ENCODE measurements at regions not wholly inside any gene's neighbourhood (a gene's known extent, or its start where the extent isn't known, plus 50 kb on each side); places are given as distances from the start of the nearest gene placed in this dataset.
"Not testable (repeated sequence)": the region's sequence is repeated elsewhere in the genome, so short reads cannot be mapped to it uniquely, and the experiment has no call there.

DNA sequence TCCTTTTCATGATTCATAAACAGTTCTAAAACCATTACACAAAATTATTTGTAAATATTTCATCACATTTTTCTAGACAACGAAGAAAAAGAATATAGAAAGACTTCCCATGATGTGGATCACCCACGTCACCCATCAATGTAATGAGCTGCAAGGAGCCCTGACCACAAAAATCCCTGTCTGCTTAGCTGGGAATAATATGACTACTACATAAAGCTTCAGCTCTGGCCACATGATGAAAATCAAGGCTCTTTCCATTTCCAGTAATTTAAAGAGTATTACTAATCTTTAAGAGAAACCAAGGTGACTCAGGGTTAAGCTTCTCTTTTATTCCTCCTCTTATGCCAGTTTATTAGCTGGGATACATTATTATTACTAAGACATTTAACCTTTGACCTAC is 180.8 kb upstream of the CACNA2D1 start:
- no peak for DNase-seq

DNA sequence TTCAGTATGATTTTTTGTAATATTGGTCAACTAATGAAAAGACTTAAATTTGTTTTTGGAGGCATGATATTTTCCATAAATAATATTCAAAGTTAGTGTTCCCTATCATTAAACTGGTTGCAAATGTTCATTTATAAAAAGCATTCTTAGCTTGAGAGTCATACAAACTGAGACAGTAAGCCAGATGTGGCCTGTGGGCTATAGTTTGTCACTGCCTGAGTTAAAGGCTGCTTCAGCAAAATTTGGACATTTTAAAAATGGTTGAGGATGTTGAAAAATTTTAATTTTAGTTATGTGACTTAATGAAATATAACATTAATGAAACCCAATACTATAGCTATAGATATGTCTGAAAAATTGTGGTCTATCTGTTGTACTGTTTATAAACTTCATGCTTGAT is 180.2 kb upstream of the CACNA2D1 start:
- no peak for DNase-seq

DNA sequence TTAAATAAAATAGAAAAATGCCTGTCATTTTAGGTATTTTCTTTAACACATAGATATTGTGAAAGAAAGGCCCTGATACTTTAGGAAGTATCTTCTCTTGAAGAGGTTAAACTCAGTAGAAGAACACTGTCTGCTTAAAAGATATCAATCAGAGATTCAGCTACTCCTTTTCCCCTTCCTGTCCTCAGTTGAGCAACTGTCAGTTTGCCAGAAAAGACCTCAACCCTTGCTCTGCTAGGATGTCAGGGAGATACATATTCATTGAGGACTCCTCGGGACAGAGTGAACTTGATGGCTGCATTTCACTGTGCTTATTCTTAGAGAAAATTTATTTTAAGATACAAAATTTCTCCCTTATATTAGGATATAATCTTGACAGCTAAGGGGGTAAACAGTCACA is 173.6 kb upstream of the CACNA2D1 start:
- no peak for DNase-seq

- no peak for DNase-seq
Observed at GRCh38 chr7:82616059-82616728, 172.6 kb upstream of the CACNA2D1 start.

DNA sequence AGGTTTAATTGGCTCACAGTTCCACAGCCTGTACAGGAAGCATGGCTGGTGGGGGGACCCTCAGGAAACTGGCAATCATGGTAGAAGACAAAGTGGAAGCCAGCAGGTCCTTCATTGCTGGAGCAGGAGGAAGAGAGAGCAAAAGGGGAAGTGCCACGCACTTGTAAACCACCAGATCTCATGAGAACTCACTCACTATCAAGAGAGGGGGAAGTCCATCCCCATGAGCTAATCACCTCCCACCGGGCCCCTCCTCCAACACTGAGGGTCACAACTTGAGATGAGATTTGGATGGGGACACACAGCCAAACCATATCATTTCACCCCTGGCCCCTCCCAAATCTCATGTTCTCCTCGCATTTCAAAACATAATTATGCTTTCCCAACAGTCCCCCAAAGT is 171.9 kb upstream of the CACNA2D1 start:
- DNase-seq, result no peak

GRCh38 chr7:82609746-82610145 is 166.2 kb upstream of the CACNA2D1 start:
- no peak for DNase-seq

DNA sequence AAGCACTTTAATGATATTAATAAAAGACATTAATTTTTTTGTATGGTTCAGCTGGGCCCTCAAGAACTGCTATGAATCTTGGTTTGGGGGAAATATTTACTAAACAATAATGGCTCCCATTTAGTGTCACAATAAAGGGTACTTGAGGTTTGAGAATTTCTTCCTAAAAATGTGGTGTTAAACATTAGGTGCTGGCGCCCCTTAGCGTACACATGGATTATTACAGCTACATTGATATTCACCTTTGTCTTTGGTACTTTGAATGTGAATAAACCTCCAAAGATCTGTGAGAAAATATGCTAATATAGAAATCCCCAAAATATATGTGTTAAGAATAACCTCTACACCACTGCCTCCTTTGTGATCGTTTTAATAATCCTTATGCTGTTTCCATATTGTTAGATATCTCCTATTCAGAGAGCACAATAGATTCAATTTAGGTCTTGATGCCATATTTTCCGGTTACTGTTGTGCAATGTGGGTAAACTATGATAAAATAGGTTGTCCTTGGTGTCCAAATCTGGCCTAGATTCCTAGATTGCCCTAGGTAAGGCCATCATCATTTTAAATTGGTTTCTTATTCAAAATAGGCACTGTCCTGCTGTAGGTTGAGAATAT is 161.8 kb upstream of the CACNA2D1 start:
- peak in 1 of 2 experiments; percentile 27 for DNase-seq

DNA sequence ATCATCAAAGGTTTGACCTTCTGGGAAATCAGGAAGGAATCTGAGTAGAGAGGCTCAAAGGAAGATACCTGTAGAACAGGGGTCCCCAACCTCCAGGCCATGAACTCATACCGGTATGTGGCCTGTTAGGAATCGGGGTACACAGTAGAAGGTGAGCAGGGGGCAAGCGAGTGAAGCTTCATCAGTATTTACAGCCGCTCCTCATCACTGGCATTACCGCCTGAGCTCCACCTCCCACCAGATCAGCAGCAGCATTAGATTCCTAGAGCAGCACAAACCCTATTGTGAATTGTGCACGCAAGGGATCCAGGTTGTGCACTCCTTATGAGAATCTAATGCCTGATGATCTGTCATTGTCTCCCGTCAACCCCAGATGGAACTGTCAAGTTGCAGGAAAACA is 158.5 kb upstream of the CACNA2D1 start:
- no peak for DNase-seq

DNA sequence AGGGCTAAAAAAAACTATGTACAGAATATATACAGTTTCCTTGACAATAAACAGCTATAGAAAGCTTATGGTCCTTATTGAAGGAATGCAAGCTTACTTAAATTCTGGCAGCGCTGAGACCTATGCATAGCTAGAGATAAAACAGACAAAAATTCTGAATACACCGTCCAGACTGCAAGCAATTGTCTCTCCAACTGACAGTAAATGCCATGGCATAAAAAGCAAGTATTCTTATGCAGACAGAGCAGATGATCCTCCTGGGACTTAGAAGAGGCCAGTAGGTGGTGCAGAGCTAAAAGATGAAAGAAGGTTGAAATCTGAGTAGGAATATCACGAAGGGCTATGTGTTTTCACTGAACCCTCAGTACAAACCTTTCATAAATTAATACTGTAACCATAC is 157.0 kb upstream of the CACNA2D1 start:
- DNase-seq, result no peak

DNA sequence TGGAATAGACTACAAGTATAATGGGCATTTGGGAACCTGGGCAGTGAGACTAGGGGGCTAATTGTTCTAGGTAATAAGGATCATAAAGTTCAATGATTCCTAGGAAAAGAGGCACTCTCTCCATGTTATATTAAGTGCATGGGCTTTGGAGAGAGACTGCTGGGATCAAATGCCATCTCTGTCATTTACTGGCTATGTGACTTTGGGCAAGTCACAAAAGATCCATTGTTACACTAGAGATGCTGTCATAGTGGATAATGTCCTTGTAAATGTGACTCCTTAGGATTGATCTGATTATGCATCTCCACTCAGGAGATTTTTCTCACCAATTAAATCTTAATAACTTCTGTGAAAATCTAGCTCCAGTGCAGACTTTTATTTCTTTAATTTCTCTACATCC is 156.3 kb upstream of the CACNA2D1 start:
- DNase-seq, result peak in 1 of 2 experiments; percentile 14

- DNase-seq, result no peak
Observed at GRCh38 chr7:82598958-82599357, 155.4 kb upstream of the CACNA2D1 start.

DNA sequence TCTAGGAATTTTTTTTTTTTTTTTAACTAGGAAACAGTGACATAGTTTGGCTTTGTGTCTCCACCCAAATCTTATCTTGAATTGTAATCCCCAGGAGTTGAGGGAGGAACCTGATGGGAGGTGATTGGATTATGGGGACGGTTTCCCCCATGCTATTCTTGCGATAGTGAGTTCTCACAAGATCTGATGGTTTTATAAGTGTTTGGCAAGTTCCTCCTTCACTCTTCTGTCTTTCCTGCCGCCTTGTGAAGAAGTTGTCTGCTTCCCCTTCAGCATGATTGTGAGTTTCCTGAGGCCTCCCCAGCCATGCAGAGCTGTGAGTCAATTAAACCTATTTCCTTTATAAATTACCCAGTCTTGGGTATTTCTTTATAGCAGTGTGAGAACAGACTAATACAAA is 152.2 kb upstream of the CACNA2D1 start:
- DNase-seq, result not testable (repeated sequence)

- no peak for DNase-seq
Observed at GRCh38 chr7:82595176-82595575, 151.6 kb upstream of the CACNA2D1 start.

DNA sequence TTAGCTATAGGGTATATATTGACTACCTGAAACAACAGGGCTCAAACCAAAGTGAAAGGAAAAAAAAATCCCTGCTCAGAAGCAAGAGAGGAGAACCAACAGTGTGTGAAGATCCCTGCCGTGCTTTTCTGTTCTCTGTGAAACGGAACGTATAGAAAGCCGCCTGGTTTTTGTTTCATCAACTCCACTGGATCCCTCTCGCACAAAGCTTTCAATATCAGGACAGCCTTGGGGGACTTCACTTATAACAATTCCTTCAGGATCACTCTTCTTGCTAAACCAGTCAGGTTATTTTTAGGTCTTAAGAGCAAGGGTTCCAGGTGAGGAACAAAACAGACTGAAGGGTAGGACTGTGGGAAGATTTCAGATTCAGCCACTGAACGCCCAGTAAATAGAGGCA is 151.1 kb upstream of the CACNA2D1 start:
- peak; percentile 29 to 41 for DNase-seq

DNA sequence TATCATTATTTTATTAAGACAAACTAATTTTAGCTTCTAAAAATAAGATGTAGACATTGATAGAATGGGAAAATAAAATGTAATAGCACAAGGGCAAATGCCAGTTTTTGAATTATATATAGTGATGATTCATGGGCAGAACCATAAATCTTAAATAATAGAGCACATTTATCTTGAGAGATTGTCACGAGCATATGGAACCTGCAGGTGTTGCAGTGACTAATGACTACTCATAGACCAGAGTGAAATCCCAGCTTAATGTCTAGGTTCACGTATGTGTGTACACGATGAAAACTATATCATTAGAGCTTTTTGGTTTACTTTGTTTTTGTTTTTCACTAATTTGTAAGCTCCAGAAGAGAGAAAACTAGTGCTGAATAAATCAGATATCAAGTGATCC is 150.2 kb upstream of the CACNA2D1 start:
- peak in 1 of 2 experiments; percentile 40 for DNase-seq

- no peak for DNase-seq
Observed at GRCh38 chr7:82592416-82592815, 148.8 kb upstream of the CACNA2D1 start.

DNA sequence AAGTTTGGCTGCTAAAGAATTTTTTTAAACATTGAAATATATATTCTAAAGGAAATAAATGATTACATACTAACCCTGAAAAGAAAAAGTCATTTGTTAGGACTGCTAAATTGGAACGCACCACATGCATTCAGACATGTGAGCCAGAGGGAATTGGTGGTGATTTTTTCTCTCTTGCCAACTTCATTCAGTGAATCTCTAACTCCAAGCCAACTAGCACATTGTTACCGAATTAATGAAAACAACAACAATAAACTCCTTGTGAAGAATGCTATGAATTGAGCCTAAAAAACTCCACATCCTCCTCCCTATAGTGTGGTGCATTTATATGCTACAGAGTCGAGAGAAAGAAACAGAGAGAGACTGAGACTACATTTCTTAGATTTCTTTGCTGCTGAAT is 135.5 kb upstream of the CACNA2D1 start:
- DNase-seq, result no peak

DNA sequence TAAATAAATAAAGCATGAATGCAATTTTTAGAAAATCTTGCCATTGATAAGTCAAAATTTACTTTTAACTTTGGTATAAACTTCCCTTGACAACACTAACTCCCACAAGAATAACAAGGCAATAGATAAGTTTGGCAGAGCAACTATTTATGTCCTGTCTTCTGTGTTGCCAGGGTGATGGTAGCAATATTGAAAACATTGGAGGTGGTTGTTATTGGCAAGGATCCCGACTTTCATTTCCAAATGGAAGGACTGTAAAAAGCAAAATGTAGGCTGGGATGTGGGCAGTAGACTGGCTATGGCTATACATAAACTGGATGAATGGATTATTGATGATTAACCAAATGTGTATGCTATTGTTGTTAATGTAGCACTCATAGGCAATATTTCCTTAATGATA is 134.9 kb upstream of the CACNA2D1 start:
- DNase-seq, result no peak

DNA sequence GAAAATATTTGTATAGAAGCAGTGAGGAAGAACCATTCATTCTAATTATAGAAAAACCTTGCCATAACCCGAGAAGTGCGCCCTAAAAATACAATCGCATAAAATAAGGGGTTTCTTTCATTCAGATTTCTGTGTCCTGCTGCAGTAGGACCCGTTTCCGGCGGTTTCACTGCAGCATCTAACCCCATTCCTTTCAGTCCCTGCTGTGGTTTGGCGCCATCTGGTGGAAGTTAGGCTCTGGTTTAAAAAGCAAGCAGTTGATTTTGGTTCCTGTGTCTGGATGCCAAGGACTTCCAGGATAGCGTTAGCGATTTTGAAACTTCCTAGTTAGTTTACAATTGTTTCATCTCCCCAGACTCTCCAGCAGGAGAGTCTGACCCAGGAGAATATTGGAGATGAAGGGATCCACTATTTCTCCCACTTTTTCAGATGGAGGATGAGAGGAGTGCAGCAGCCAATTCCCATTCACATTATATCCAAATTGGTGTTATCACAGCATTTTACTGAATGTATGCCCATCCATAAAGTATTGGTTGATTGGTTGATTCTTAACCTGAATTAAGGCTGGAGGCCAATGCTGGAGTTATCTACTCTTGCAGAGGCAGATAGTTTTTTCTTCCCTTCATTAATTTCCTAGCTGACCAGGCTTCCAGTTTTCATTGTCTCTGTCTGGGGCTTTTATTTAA is 128.8 kb upstream of the CACNA2D1 start:
- peak; percentile 68 to 77 for DNase-seq

- not testable (repeated sequence) for DNase-seq
Observed at GRCh38 chr7:82571047-82571446, 127.5 kb upstream of the CACNA2D1 start.

DNA sequence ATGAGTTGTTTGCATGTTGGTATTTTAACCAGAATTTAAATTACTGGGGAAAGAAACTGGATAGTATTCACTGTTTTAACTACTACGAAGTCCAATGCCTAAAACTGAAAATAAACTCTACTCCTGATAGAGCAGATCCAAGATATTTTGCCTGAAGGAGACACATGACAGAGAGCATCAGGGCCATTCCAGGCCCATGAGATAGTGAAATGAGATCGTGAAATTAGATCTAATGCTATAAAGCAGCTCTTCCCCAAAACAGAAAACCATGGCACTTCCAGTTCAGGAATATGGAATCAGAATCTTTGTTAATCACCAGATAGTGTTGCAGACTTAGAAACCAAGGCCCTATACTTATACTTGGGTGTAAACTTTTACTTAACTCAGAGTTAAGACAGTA is 124.3 kb upstream of the CACNA2D1 start:
- DNase-seq, result no peak

DNA sequence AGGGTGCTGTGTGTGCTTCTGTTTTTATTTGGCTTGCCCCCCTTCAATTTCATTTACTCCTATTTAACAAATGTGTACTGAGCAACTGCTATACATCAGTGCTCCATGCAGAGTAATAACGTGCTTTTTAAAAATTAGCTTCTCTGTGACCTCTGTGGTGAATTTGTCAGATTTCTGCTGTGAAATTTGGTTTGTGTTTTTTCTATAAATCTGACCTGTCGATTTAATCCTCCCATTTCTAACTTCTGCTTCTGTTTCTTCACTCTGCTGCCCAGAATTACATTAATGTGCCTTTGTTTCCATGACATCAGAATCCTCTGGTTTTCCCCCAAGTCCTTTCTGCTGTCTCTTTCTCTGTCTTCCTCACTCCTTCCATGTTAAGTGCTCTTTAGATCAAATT is 123.8 kb upstream of the CACNA2D1 start:
- DNase-seq, result no peak

GRCh38 chr7:82566752-82567151 is 123.2 kb upstream of the CACNA2D1 start:
- no peak for DNase-seq

GRCh38 chr7:82562716-82563404 is 119.3 kb upstream of the CACNA2D1 start:
- no peak for DNase-seq
